GM12891 (cell line): ENCODE measurements at regions not wholly inside any gene's neighbourhood (a gene's known extent, or its start where the extent isn't known, plus 50 kb on each side); places are given as distances from the start of the nearest gene placed in this dataset.

Source experiments
- POLR2A ChIP-seq: IDR thresholded peaks from 2 replicates; pipeline ENCODE4 v1.6.1; 2011; ENCODE audit warnings: low read depth, low read length, control low read depth
- POLR2AphosphoS5 ChIP-seq: IDR thresholded peaks from 2 replicates; pipeline ENCODE4 v1.6.1; 2011; ENCODE audit warnings: low read depth, low read length, control low read depth
- POU2F2 ChIP-seq: IDR thresholded peaks from 2 replicates; pipeline ENCODE4 v1.6.1; 2011; ENCODE audit warnings: low read depth, mild to moderate bottlenecking, control low read depth, low read length, moderate library complexity
- SPI1 ChIP-seq: IDR thresholded peaks from 2 replicates; pipeline ENCODE4 v1.6.1; 2011; ENCODE audit warnings: low read depth, low read length, control low read depth

DNA sequence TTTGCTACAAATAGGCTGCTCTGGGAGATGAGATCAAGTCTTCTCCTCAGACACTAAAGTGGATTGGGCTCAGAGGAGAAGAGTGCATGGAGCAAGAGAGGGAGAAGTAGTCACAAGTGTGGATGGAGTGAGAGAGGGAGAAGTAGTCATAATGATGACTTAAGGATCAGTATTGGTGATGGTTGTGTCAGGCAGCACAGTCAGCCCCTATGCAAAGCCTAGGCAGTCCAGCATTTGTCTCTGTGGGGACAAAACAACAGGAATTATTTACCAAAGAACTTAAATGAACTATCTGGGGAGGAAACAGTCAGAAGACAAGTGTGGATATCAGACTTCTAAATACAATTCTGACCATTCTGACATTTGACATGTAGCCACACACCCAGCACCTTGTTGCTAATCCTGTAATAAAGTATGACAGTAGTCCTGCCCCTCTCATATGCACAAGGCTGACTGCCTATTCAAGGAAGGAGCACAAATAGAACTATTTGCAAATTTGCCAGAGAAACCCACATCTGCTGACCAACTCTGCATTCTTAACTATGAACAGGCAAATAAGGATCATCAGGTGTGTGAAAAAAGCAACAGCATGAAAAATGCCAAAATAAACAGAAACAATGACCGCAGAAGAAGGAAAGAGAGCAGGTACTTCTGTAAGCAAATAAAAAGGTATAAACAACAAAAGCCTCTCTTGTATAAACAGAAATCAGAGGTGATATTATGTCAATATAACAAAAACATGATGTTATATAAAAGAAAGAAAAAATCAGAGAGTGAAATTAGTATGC is 1597.9 kb upstream of the ACVR2A start:
- TF ChIP-seq POLR2AphosphoS5: no peak
- TF ChIP-seq SPI1: no peak
- no peak for TF ChIP-seq POLR2A
- TF ChIP-seq POU2F2: no peak
